ENCODE measurements at regions not wholly inside any gene's neighbourhood (a gene's known extent, or its start where the extent isn't known, plus 50 kb on each side); places are given as distances from the start of the nearest gene placed in this dataset.
"Not testable (repeated sequence)": the region's sequence is repeated elsewhere in the genome, so short reads cannot be mapped to it uniquely, and the experiment has no call there.

DNA sequence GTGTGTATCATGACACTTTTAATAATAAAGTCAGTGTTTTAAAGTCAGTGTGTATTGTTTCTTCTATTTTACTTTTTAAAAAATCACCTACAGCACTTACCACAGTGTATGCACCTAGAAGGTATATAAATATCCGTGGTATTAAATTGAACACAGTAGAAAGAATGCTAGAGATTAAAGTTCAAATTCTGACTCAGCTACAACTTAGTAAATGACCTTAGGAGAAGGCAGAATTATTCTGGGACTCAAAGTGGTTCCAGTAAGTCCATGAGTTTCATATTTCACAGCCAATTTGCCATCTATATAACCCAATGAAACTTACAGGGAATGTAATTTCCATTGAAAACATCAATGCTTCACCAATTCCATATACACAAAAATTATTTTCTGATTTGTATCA is 52.7 kb upstream of the MAP4 start:
- intact Hi-C loops (cut with DNase I, micrococcal nuclease), result no loop called here
- no peak for DNase-seq
- H3K36me3 ChIP-seq (ENCODE audit: low read depth), result no peaks in the 10 kb centered on the region
- ATAC-seq, result peak; percentile 38
- H3K4me3 ChIP-seq, result no peak overlapping the region
- TF ChIP-seq, protein P1, sequence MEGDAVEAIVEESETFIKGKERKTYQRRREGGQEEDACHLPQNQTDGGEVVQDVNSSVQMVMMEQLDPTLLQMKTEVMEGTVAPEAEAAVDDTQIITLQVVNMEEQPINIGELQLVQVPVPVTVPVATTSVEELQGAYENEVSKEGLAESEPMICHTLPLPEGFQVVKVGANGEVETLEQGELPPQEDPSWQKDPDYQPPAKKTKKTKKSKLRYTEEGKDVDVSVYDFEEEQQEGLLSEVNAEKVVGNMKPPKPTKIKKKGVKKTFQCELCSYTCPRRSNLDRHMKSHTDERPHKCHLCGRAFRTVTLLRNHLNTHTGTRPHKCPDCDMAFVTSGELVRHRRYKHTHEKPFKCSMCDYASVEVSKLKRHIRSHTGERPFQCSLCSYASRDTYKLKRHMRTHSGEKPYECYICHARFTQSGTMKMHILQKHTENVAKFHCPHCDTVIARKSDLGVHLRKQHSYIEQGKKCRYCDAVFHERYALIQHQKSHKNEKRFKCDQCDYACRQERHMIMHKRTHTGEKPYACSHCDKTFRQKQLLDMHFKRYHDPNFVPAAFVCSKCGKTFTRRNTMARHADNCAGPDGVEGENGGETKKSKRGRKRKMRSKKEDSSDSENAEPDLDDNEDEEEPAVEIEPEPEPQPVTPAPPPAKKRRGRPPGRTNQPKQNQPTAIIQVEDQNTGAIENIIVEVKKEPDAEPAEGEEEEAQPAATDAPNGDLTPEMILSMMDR (IDR thresholded peaks at IDR 0.05), result no peak
- H3K9me3 ChIP-seq, result no peaks in the 10 kb centered on the region
- peaks cover 5% of the 10 kb centered on the region for H3K4me1 ChIP-seq (ENCODE audit: low read depth)

DNA sequence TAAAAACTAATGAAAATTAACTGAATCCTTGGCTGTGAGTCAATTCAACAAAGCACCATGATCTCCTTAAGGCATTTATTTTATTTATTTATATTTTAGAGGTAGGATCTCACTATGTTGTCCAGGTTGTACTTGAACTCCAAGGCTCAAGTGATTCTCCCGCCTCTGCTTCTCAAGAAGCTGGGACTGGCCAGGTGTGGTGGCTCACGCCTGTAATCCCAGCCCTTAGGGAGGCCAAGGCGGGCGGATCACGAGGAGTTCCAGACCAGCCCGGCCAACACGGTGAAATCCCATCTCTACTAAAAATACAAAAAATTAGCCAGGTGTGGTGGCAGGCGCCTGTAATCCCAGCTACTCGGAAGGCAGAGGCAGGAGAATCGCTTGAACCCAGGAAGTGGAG is 52.1 kb upstream of the MAP4 start:
- intact Hi-C loops (cut with DNase I, micrococcal nuclease); ATAC-seq: not testable (repeated sequence)

DNA sequence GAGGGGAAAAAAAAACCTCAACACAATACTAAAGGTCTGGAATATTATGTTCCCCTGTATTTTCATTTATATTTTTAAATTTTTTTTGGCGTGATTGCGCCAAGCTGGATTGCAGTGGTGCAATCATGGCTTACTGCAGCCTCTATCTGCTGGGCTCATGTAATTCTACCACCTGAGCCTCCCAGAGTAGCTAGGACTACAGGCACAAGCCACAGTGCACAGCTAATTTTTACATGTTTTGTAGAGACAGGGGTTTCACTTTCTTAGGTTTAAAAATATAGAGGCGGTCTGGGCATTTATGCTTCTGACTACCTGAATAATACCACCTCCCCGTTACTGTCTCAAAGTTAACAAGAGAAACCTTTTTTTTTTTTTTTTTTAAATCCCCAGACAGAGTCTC is 51.1 kb upstream of the MAP4 start:
- Histone ChIP-seq H3K36me3 (ENCODE audit: low read depth) (no peaks in the 10 kb centered on the region), H3K4me3 (no peak overlapping the region), H3K4me1 (ENCODE audit: low read depth) (no peaks in the 10 kb centered on the region), H3K9me3 (no peaks in the 10 kb centered on the region)
- no peak for DNase-seq
- intact Hi-C loops (cut with DNase I, micrococcal nuclease), result no loop called here
- no peak for ATAC-seq
- TF ChIP-seq, protein P1 (IDR thresholded peaks at IDR 0.05), result no peak

More for the DNA sequence above, 52.1 kb upstream of the MAP4 start:
- not testable (repeated sequence) for H3K36me3 ChIP-seq (ENCODE audit: low read depth); H3K9me3 ChIP-seq; DNase-seq; H3K4me1 ChIP-seq (ENCODE audit: low read depth); H3K4me3 ChIP-seq

Measured in mucosa of descending colon (tissue), 3 donors.